Subcutaneous adipose tissue (tissue), 1 donor: ENCODE measurements at regions not wholly inside any gene's neighbourhood (a gene's known extent, or its start where the extent isn't known, plus 50 kb on each side); places are given as distances from the start of the nearest gene placed in this dataset.

Source experiments
- TF ChIP-seq, protein P1 (sequence below): fragments of 450-650 bp; IDR thresholded peaks from one replicate; pipeline ENCODE4 v1.5.1; 2016; ENCODE audit warnings: low read depth, mild to moderate bottlenecking, control low read depth, antibody characterized with exemption, moderate library complexity

DNA sequence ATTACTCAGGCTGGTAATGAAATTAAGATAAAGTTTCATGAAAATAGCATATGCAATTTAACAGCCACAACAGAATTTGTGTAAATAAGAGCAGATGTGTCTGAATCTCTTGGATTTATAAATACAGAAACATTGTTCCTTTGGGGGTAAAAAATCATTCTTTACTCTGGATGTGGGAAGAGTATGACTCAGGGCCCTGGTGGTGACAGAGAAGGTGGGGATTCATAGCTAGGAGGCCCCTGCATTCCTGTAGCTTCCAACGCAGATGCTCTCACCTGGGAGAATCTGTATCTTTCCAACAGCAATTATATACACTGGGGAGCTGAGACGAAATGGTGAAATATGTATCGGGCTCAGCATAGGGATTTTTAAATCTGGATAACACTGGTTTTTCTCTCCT is 167.6 kb upstream of the CADPS start:
- TF ChIP-seq, protein P1, sequence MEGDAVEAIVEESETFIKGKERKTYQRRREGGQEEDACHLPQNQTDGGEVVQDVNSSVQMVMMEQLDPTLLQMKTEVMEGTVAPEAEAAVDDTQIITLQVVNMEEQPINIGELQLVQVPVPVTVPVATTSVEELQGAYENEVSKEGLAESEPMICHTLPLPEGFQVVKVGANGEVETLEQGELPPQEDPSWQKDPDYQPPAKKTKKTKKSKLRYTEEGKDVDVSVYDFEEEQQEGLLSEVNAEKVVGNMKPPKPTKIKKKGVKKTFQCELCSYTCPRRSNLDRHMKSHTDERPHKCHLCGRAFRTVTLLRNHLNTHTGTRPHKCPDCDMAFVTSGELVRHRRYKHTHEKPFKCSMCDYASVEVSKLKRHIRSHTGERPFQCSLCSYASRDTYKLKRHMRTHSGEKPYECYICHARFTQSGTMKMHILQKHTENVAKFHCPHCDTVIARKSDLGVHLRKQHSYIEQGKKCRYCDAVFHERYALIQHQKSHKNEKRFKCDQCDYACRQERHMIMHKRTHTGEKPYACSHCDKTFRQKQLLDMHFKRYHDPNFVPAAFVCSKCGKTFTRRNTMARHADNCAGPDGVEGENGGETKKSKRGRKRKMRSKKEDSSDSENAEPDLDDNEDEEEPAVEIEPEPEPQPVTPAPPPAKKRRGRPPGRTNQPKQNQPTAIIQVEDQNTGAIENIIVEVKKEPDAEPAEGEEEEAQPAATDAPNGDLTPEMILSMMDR: no peak

DNA sequence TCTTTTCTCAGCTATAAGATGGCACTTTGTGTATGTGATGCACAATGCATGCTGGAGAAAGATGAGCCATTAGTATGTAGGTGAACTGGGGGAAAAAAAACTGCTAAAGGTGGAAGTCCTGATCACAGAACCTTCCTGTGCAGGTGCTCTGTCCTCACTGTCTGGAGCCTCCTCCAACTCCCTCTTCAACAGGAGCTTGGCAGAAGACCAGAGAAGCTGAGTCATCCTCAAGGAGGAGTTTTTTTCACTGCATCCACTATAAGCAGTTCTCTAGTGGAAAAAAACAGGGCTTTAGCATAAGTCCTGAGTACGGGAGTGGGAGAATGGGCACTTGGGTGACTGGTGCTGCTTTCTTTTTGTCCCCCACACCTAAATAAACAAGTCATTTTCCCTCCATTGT is 168.4 kb upstream of the CADPS start:
- TF ChIP-seq, protein P1: no peak

DNA sequence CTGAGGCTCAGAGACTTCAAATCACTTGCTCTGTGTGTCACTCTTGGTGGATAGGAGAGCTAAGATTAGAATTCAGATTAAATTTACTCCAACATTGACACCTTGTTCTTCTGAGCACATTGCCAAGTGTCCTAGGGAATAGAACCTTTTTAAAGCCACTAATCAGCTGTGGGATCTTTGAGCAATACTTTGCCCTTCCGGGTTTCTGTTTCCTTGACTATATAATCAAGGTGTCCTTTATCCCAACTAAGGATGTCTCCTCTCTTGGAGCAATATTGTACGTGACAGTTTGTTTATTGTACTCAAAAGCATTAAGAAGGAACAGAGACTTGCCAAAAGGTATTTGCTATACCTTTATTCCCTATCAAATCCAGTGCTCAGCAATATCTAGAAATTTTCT is 170.9 kb upstream of the CADPS start:
- TF ChIP-seq, protein P1: no peak

DNA sequence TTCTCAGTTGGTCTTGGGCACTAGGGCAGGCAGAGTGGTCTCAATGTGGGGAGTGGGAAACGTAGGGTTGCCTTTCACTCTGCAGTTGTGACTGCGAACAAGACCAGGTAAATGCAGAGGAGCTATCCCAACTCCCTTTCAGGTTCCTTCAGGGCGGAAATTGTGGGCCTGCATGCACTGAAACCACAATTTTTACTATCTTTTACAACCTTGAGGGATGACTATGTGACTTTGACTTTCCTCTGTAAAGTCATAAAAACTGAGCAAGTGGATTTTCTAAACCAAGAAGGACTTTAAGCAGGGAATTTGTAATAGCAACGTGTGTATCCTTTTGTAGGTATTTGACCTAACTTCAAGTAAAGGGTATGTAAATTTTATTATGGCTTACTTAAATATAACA is 171.4 kb upstream of the CADPS start:
- TF ChIP-seq, protein P1: no peak

DNA sequence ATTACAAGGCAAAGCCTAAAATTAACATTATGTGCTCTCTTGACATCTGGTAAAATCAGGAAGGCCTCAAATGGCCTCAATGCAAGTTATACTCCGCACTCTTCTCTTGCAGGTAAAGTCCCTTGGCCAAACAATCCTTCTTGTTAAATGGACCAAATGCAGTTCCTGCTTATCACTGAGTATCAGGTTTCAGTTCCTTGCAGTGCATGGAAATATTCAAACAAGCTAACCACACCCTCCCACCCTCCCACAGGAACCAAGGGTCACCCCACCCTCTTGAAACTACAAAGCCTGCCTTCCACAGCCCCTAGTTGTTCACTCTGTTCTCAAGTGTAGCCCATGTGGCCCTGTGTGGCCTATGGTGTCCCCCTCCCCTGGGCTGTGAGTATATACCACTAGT is 171.9 kb upstream of the CADPS start:
- TF ChIP-seq, protein P1: no peak

DNA sequence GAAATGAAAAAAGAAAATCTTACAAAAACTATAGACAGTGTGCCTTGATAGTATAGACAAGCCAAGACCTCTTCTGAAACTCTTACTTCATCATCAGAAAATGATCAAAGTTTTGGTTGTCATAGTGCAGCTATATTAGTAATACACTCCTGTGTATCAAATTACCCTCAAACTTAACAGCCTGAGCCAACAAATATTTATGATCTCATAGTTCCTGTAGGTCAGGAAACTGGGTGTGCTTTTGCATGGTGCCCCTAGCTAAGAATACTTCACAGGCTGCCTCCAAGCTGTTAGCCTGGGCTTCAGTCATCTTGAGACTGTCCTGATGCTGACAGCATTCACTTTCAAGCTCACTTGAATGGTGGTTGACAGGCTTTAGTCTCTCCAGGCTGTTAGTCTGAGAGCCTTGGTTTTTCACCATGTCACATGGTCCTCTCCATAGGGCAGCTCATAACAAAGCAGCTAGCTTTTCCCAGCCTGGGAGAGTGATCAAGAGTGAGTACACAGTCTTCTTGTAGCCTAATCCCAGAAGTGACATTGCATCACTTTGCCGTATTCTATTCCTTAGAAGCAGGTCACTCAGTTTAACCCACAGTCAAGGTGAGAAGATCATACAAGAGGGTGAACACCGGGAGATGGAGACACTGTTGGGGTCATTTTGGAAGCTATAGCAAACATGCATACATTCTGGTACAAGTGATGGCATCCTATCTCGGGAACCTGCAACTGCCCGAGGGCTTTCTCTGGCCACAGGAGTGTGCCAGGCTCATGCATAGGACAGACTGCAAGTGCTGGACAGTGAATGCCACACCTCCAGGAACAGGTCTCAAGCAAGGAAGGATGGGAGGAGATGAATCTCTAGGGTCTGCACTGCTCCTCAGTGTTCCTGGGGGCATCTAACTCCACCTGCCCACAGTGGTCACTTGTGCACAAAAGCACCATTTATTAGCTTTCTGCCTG is 173.4 kb upstream of the CADPS start:
- TF ChIP-seq, protein P1: no peak

DNA sequence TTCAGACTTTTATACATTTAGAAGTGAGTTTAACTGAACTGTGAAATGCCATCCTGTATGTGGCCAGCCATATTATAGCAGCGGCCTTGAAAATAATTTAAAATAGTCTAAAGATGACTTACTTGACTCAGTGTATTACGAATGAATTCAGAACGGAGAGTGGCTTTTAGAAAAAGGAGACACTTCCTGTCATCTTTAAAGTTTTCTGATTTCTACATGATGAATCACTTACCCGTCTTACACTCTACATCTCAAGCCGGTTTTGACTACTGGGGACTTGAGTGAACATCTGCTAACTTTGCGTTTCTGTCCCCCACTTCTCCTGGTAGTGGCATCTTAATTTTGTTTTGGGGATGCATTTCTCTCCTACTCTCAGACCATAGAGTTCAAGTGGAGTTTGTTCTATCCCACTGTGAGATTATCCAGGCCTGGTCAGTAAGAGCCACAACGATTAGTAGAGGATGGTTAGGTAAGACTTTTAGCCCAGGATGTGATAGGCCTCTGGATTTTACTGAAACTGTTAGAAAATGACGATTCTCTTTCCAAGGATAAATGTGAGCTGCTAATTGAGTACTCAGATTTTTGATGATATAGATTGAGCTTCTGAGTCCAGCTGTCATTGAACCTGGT is 175.4 kb upstream of the CADPS start:
- TF ChIP-seq, protein P1: no peak
